MM.1S (cell line): ENCODE measurements at regions not wholly inside any gene's neighbourhood (a gene's known extent, or its start where the extent isn't known, plus 50 kb on each side); places are given as distances from the start of the nearest gene placed in this dataset.

Experiments used
- EZH2 ChIP-seq: fragments of 300-600 bp; sonication (generic); optimal IDR thresholded peaks from 2 replicates; pipeline ENCODE3; 2017; ENCODE audit warnings: low read depth, mild to moderate bottlenecking, antibody characterized with exemption, low read length, mixed read lengths
- EZH2phosphoT487 ChIP-seq: fragments of 300-600 bp; sonication (generic); IDR thresholded peaks from 2 replicates; pipeline ENCODE4 v1.6.1; 2018; ENCODE audit warnings: antibody characterized with exemption, low read length
- TF ChIP-seq, protein P1 (sequence below): fragments of 300-600 bp; sonication (generic); IDR thresholded peaks from 2 replicates; pipeline ENCODE4 v1.5.1; 2016; ENCODE audit warnings: antibody characterized with exemption, low read length, mixed read lengths

DNA sequence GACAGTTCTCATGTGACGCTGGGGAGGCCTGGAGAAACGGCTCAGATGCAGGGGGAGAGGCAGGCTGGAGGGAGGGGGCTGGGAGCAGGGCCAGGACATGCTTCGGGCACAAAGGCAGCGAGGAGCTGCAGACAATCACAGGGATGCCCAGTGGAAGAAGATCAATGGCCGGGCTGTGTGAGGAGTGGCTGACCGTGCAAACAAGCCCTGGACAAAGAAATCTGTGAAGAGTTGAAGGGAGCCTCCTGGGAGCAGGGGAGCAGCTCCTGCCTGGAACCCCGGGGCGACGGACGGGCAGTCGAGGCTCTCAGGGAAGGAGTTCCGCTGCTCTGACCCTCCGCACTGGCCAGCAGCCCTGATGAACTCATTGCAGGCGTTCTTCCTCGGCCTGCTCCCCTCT is 126.7 kb upstream of the B3GAT1 start:
- TF ChIP-seq, protein P1, sequence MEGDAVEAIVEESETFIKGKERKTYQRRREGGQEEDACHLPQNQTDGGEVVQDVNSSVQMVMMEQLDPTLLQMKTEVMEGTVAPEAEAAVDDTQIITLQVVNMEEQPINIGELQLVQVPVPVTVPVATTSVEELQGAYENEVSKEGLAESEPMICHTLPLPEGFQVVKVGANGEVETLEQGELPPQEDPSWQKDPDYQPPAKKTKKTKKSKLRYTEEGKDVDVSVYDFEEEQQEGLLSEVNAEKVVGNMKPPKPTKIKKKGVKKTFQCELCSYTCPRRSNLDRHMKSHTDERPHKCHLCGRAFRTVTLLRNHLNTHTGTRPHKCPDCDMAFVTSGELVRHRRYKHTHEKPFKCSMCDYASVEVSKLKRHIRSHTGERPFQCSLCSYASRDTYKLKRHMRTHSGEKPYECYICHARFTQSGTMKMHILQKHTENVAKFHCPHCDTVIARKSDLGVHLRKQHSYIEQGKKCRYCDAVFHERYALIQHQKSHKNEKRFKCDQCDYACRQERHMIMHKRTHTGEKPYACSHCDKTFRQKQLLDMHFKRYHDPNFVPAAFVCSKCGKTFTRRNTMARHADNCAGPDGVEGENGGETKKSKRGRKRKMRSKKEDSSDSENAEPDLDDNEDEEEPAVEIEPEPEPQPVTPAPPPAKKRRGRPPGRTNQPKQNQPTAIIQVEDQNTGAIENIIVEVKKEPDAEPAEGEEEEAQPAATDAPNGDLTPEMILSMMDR: no peak
- TF ChIP-seq EZH2phosphoT487: no peak
- no peak for TF ChIP-seq EZH2
